Liver (tissue), 8 donors: ENCODE measurements at regions not wholly inside any gene's neighbourhood (a gene's known extent, or its start where the extent isn't known, plus 50 kb on each side); places are given as distances from the start of the nearest gene placed in this dataset.
"Not testable (repeated sequence)": the region's sequence is repeated elsewhere in the genome, so short reads cannot be mapped to it uniquely, and the experiment has no call there.

Experiments used
- DNase-seq: peaks from one replicate; pipeline ENCODE4 v3.0.0-alpha.2; 2017; ENCODE audit warnings: low spot score
- H3K27ac ChIP-seq, 2 donors: one replicate each; pipeline ENCODE4 v1.7.0; 2013; ENCODE audit warnings: inconsistent platforms in 2 of 2, low read length in 2 of 2, control low read depth in 1 of 2, low read depth in 1 of 2, mild to moderate bottlenecking in 1 of 2
- H3K27me3 ChIP-seq, 4 donors: one replicate each; pipeline versions ENCODE4 v1.6.1 to v1.7.0; 2013; ENCODE audit warnings: low read length in 3 of 4, inconsistent platforms in 1 of 4, mild to moderate bottlenecking in 1 of 4, moderate library complexity in 1 of 4; ENCODE audit not compliant: control insufficient read depth in 4 of 4, insufficient read depth in 4 of 4
- H3K36me3 ChIP-seq, 4 donors: one replicate each; pipeline versions ENCODE4 v1.6.1 to v1.7.0; 2013; ENCODE audit warnings: low read length in 3 of 4, mild to moderate bottlenecking in 3 of 4, low read depth in 1 of 4, moderate library complexity in 1 of 4; ENCODE audit not compliant: control insufficient read depth in 4 of 4, insufficient read depth in 3 of 4
- H3K4me1 ChIP-seq, 4 donors: one replicate each; pipeline versions ENCODE4 v1.6.1 to v1.7.0; 2013; ENCODE audit warnings: low read length in 3 of 4, mild to moderate bottlenecking in 3 of 4, moderate library complexity in 1 of 4; ENCODE audit not compliant: control insufficient read depth in 4 of 4, insufficient read depth in 4 of 4
- H3K4me3 ChIP-seq, 3 donors: one replicate each; pipeline versions ENCODE4 v1.6.1 to v1.7.0; 2013; ENCODE audit warnings: low read length in 3 of 3, control low read depth in 1 of 3, low read depth in 1 of 3, mild to moderate bottlenecking in 1 of 3
- H3K9ac ChIP-seq, 2 donors: one replicate each; pipeline ENCODE4 v1.7.0; 2013; ENCODE audit warnings: low read length in 2 of 2, mild to moderate bottlenecking in 2 of 2, moderate library complexity in 2 of 2, control low read depth in 1 of 2, low read depth in 1 of 2
- H3K9me3 ChIP-seq, 4 donors: one replicate each; pipeline versions ENCODE4 v1.6.1 to v1.7.0; 2013; ENCODE audit warnings: low read length in 3 of 4; ENCODE audit not compliant: control insufficient read depth in 4 of 4
- EGR1 ChIP-seq, 2 donors: IDR thresholded peaks; 2 replicates each; pipeline ENCODE4 v1.6.1; 2016 to 2018; ENCODE audit warnings: antibody characterized with exemption in 2 of 2, low read depth in 2 of 2
- FOXA1 ChIP-seq: IDR thresholded peaks from 2 replicates; pipeline ENCODE4 v1.6.1; 2016; ENCODE audit warnings: antibody characterized with exemption
- FOXA2 ChIP-seq: IDR thresholded peaks from 2 replicates; pipeline ENCODE4 v1.6.1; 2016; ENCODE audit warnings: antibody characterized with exemption
- GABPA ChIP-seq, 2 donors: IDR thresholded peaks in 1 of 2; conservative IDR thresholded peaks in 1 of 2; 2 replicates each; pipeline ENCODE4 v1.6.1; 2016; ENCODE audit warnings: antibody characterized with exemption in 2 of 2, mild to moderate bottlenecking in 1 of 2, moderate library complexity in 1 of 2
- HNF4A ChIP-seq, 2 donors: conservative IDR thresholded peaks; 2 replicates each; pipeline ENCODE4 v1.6.1; 2016; ENCODE audit warnings: antibody characterized with exemption in 2 of 2, mild to moderate bottlenecking in 2 of 2
- HNF4G ChIP-seq: IDR thresholded peaks from 2 replicates; pipeline ENCODE4 v1.6.1; 2016; ENCODE audit warnings: antibody characterized with exemption
- JUND ChIP-seq, 2 donors: IDR thresholded peaks; 2 replicates each; pipeline ENCODE4 v1.6.1; 2016; ENCODE audit warnings: antibody characterized with exemption in 2 of 2
- NR2F2 ChIP-seq: IDR thresholded peaks from 2 replicates; pipeline ENCODE4 v1.6.1; 2016; ENCODE audit warnings: antibody characterized with exemption
- RAD21 ChIP-seq, 2 donors: IDR thresholded peaks; 2 replicates each; pipeline ENCODE4 v1.6.1; 2016; ENCODE audit warnings: antibody characterized with exemption in 2 of 2, mild to moderate bottlenecking in 2 of 2
- RXRA ChIP-seq, 2 donors: IDR thresholded peaks; 2 replicates each; pipeline ENCODE4 v1.6.1; 2017 to 2018; ENCODE audit warnings: antibody characterized with exemption in 2 of 2, mild to moderate bottlenecking in 1 of 2
- SP1 ChIP-seq: IDR thresholded peaks from 2 replicates; pipeline ENCODE4 v1.6.1; 2018; ENCODE audit warnings: antibody characterized with exemption, mild to moderate bottlenecking
- YY1 ChIP-seq: IDR thresholded peaks from 2 replicates; pipeline ENCODE4 v1.6.1; 2016; ENCODE audit warnings: antibody characterized with exemption, mild to moderate bottlenecking
- WGBS: extraction: QIAGEN DNeasy Blood & Tissue Kit; methylation state at CpG from one replicate; pipeline ENCODE4 v1.1.7; 2013; 5-methylcytosine and 5-hydroxymethylcytosine counted together
- TF ChIP-seq, protein P1 (sequence below): IDR thresholded peaks from 2 replicates; pipeline ENCODE4 v1.6.1; 2016; ENCODE audit warnings: antibody characterized with exemption
- TF ChIP-seq, protein P2 (sequence below): IDR thresholded peaks from 2 replicates; pipeline ENCODE4 v1.6.1; 2016; ENCODE audit warnings: antibody characterized with exemption
- TF ChIP-seq, protein P3 (sequence below): fragments of 150-350 bp; IDR thresholded peaks from 2 replicates; pipeline ENCODE4 v1.5.1; 2017; ENCODE audit warnings: improper control_type of control experiment, low read depth, low read length; ENCODE audit not compliant: missing input control
- TF ChIP-seq, protein P4 (sequence below): IDR thresholded peaks from 2 replicates; pipeline ENCODE4 v1.6.1; 2016; ENCODE audit warnings: antibody characterized with exemption, mild to moderate bottlenecking
- TF ChIP-seq, protein P5 (sequence below): IDR thresholded peaks from 2 replicates; pipeline ENCODE4 v1.6.1; 2016; ENCODE audit warnings: antibody characterized with exemption
- donor health status: healthy.
- donor health status: healthy.
- donor health status: healthy.
- donor health status: healthy.
- donor health status: healthy.

DNA sequence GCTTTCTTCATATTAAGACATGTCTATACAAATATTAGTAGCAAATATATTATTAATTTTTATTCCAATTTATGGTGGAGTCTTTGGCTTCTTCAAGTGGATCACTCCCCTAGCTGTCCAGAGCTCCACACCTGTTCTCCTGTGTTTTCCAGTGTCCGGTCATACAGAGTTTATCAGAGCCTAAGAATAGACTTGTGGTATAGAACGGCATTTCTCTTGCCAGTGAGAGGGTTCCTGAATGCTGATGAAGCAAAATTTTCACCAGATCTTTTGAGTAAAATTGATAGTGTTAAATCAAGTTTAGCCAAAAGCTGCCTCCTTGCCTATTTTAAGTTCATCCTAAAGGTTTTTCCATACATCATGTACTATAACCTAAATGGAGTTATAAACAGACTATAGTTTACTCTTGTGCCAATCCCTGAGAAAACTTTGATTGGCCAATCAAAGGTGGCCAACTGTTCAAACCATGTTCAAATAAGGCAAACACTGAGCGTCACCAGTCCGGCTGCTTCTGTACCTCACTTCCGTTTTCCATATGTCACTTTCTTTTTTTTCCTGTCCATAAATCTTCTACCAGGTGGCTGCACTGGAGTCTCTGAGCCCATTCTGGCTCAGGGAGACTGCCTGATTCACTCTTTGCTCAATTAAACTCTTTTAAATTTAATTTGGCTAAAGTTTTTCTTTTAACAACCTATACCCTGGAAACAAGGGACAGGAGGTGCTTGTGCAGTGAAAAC, 422.7 kb upstream of the FRG2C start:
- H3K4me3 ChIP-seq, H3K9me3 ChIP-seq, H3K36me3 ChIP-seq, DNase-seq, H3K27ac ChIP-seq, H3K9ac ChIP-seq, H3K4me1 ChIP-seq, H3K27me3 ChIP-seq: not testable (repeated sequence)
- 51% methylated on average over 5 of the region's 5 CpGs for WGBS

DNA sequence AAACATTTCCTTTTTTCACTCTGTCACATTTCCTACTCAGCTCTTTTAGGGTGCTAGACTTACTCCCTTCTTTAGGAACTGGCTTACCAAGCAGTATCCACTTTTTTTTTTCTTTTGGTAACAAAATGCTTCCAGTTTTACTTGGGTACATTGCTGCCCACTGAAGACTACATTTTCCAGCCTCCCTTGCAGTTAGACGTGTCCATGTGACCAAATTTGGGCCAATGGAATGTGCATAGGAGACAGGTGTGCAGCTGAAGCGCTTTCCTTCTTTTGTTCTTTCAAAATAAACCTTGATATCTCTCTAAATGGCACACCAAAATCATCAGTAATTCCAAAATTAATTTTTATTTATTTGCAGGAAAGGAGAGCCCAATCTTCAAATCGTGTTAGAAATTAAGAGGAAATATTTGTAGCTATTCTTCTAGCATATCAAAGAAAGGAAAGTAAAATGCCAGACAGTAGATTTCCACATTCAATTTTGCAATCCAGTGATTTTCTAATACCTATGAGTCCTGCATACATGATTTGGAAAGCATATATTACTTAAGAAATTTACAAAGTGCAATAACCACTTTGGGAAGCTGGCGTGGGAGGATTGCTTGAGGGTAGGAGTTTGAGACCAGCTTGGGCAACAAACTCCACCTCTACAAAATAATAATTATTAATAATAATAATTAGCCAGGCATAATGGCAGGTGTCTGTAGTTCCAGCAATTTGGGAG, 422.0 kb upstream of the FRG2C start:
- Histone ChIP-seq H3K9me3 (no peaks in the 10 kb centered on the region), H3K9ac (no peak overlapping the region), H3K36me3 (no peaks in the 10 kb centered on the region), H3K27ac (no peak overlapping the region), H3K4me1 (no peaks in the 10 kb centered on the region), H3K4me3 (no peak overlapping the region), H3K27me3 (no peaks in the 10 kb centered on the region)
- DNase-seq, result no peak
- 61% methylated on average over 4 of the region's 4 CpGs for WGBS
- TF ChIP-seq FOXA2, result no peak
- no peak for TF ChIP-seq RXRA (IDR thresholded peaks at IDR 0.05)
- no peak for TF ChIP-seq SP1
- TF ChIP-seq NR2F2, result no peak
- TF ChIP-seq, protein P1, sequence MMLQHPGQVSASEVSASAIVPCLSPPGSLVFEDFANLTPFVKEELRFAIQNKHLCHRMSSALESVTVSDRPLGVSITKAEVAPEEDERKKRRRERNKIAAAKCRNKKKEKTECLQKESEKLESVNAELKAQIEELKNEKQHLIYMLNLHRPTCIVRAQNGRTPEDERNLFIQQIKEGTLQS, result no peak
- no peak for TF ChIP-seq EGR1 (IDR thresholded peaks at IDR 0.05; ENCODE audit: low read depth in 2 of 2)
- no peak for TF ChIP-seq HNF4G
- no peak for TF ChIP-seq HNF4A (conservative IDR thresholded peaks at IDR 0.05)
- TF ChIP-seq FOXA1, result no peak
- TF ChIP-seq, protein P2, sequence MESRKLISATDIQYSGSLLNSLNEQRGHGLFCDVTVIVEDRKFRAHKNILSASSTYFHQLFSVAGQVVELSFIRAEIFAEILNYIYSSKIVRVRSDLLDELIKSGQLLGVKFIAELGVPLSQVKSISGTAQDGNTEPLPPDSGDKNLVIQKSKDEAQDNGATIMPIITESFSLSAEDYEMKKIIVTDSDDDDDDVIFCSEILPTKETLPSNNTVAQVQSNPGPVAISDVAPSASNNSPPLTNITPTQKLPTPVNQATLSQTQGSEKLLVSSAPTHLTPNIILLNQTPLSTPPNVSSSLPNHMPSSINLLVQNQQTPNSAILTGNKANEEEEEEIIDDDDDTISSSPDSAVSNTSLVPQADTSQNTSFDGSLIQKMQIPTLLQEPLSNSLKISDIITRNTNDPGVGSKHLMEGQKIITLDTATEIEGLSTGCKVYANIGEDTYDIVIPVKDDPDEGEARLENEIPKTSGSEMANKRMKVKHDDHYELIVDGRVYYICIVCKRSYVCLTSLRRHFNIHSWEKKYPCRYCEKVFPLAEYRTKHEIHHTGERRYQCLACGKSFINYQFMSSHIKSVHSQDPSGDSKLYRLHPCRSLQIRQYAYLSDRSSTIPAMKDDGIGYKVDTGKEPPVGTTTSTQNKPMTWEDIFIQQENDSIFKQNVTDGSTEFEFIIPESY, result no peak
- TF ChIP-seq, protein P3, sequence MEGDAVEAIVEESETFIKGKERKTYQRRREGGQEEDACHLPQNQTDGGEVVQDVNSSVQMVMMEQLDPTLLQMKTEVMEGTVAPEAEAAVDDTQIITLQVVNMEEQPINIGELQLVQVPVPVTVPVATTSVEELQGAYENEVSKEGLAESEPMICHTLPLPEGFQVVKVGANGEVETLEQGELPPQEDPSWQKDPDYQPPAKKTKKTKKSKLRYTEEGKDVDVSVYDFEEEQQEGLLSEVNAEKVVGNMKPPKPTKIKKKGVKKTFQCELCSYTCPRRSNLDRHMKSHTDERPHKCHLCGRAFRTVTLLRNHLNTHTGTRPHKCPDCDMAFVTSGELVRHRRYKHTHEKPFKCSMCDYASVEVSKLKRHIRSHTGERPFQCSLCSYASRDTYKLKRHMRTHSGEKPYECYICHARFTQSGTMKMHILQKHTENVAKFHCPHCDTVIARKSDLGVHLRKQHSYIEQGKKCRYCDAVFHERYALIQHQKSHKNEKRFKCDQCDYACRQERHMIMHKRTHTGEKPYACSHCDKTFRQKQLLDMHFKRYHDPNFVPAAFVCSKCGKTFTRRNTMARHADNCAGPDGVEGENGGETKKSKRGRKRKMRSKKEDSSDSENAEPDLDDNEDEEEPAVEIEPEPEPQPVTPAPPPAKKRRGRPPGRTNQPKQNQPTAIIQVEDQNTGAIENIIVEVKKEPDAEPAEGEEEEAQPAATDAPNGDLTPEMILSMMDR, result no peak
- TF ChIP-seq YY1, result no peak
- TF ChIP-seq, protein P4, sequence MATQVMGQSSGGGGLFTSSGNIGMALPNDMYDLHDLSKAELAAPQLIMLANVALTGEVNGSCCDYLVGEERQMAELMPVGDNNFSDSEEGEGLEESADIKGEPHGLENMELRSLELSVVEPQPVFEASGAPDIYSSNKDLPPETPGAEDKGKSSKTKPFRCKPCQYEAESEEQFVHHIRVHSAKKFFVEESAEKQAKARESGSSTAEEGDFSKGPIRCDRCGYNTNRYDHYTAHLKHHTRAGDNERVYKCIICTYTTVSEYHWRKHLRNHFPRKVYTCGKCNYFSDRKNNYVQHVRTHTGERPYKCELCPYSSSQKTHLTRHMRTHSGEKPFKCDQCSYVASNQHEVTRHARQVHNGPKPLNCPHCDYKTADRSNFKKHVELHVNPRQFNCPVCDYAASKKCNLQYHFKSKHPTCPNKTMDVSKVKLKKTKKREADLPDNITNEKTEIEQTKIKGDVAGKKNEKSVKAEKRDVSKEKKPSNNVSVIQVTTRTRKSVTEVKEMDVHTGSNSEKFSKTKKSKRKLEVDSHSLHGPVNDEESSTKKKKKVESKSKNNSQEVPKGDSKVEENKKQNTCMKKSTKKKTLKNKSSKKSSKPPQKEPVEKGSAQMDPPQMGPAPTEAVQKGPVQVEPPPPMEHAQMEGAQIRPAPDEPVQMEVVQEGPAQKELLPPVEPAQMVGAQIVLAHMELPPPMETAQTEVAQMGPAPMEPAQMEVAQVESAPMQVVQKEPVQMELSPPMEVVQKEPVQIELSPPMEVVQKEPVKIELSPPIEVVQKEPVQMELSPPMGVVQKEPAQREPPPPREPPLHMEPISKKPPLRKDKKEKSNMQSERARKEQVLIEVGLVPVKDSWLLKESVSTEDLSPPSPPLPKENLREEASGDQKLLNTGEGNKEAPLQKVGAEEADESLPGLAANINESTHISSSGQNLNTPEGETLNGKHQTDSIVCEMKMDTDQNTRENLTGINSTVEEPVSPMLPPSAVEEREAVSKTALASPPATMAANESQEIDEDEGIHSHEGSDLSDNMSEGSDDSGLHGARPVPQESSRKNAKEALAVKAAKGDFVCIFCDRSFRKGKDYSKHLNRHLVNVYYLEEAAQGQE, result no peak
- TF ChIP-seq, protein P5, sequence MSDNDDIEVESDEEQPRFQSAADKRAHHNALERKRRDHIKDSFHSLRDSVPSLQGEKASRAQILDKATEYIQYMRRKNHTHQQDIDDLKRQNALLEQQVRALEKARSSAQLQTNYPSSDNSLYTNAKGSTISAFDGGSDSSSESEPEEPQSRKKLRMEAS, result no peak
- no peak for TF ChIP-seq GABPA (IDR thresholded peaks at IDR 0.05 in 1 of 2, conservative IDR thresholded peaks at IDR 0.05 in 1 of 2)
- no peak for TF ChIP-seq JUND (IDR thresholded peaks at IDR 0.05)
- TF ChIP-seq RAD21 (IDR thresholded peaks at IDR 0.05), result no peak
